ENCODE measurements at regions not wholly inside any gene's neighbourhood (a gene's known extent, or its start where the extent isn't known, plus 50 kb on each side); places are given as distances from the start of the nearest gene placed in this dataset.

DNA sequence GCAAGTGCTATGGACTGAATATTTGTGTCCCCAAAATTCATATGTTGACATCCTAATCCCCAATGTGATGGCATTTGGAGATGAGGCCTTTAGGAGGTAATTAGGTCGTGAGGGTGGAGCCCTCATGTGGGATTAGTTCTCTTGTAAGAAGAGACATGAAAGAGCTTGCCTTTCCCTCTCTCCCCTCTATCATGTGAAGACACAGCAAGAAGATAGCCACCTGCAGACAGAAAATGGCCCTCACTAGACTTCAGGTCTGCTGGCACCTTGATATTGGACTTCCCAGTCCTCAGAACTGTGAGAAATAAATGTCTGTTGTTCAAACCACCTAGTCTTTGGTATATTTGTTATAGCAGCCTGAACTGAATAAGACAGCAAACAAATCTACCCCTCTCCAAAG, 75.1 kb upstream of the TBX20 start:
- TF ChIP-seq SUZ12 (IDR thresholded peaks at IDR 0.05; ENCODE audit: extremely low read depth, insufficient read depth, insufficient read length), result no peak
- TF ChIP-seq YY1 (IDR thresholded peaks at IDR 0.05; ENCODE audit: insufficient read depth, insufficient read length), result no peak
- TF ChIP-seq ZNF274 (IDR thresholded peaks at IDR 0.05; ENCODE audit: low read depth, low read length), result no peak

Measured in NT2/D1 (cell line).